BE2C (cell line): ENCODE measurements at regions not wholly inside any gene's neighbourhood (a gene's known extent, or its start where the extent isn't known, plus 50 kb on each side); places are given as distances from the start of the nearest gene placed in this dataset.

Experiments
- DNase-seq: peaks from one replicate; pipeline ENCODE4 v3.0.0-alpha.2; 2020
- H3K27me3 ChIP-seq: fragments of 250-450 bp; sonication (Bioruptor Pico); 2 replicates; pipeline ENCODE4 v1.5.1; 2020; ENCODE audit warnings: mild to moderate bottlenecking
- H3K36me3 ChIP-seq: fragments of 250-450 bp; sonication (Bioruptor Pico); 2 replicates; pipeline ENCODE4 v1.5.1; 2020; ENCODE audit warnings: mild to moderate bottlenecking
- H3K4me1 ChIP-seq: fragments of 250-450 bp; sonication (Bioruptor Pico); 2 replicates; pipeline ENCODE4 v1.5.1; 2020
- H3K4me3 ChIP-seq: 2 replicates; pipeline ENCODE4 v1.5.1; 2011; ENCODE audit warnings: low read depth, low read length
- H3K9me3 ChIP-seq: fragments of 250-450 bp; sonication (Bioruptor Pico); 2 replicates; pipeline ENCODE4 v1.5.1; 2020
- TF ChIP-seq, protein P1 (sequence below): IDR thresholded peaks from 2 replicates; pipeline ENCODE4 v1.5.1; 2012; ENCODE audit warnings: mild to moderate bottlenecking, low read depth, low read length

DNA sequence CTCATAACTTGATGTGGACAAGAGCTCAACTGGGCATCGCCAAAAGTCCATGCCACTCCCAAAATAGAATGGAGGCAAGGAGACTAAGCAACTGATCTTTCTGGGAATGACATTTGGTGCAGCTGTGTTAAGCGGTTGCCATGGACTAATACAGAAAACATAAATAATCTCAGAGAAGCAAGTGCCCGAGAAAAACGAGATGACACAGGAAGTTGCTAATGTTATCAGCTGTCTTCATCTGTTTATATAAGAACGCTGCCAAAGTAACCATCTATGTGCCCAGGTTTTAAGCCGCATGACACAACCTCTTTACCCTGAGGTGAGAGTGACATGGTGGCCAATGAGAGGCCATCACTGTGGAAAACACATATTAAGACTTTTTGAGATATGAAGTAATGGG lies 54.9 kb upstream of the SACS start:
- no peaks in the 10 kb centered on the region for H3K36me3 ChIP-seq
- H3K27me3 ChIP-seq: no peaks in the 10 kb centered on the region
- H3K9me3 ChIP-seq: no peaks in the 10 kb centered on the region
- TF ChIP-seq, protein P1, sequence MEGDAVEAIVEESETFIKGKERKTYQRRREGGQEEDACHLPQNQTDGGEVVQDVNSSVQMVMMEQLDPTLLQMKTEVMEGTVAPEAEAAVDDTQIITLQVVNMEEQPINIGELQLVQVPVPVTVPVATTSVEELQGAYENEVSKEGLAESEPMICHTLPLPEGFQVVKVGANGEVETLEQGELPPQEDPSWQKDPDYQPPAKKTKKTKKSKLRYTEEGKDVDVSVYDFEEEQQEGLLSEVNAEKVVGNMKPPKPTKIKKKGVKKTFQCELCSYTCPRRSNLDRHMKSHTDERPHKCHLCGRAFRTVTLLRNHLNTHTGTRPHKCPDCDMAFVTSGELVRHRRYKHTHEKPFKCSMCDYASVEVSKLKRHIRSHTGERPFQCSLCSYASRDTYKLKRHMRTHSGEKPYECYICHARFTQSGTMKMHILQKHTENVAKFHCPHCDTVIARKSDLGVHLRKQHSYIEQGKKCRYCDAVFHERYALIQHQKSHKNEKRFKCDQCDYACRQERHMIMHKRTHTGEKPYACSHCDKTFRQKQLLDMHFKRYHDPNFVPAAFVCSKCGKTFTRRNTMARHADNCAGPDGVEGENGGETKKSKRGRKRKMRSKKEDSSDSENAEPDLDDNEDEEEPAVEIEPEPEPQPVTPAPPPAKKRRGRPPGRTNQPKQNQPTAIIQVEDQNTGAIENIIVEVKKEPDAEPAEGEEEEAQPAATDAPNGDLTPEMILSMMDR: no peak
- DNase-seq: no peak
- peaks cover 5% of the 10 kb centered on the region; the same call in 1 of the 2 replicates for H3K4me1 ChIP-seq
- no peak overlapping the region for H3K4me3 ChIP-seq

DNA sequence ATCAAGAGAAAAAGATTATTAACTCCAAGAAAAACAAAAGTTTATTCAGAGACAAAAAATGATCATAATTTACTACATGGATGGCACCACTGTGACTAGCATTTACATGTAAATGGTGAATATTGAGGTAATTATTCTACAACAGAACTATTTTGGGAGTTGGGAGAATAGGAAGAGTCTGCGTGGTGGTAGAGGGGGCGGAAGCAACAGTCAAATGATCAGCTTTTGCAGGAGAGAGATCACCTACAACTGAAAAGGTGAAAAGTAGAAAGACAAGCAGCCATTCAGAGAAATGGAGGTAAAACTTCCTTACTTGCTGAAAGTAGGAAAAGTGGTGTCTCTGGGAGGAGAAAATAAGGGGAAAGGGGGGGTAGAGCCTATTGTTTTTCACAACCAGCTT lies 62.8 kb upstream of the SACS start:
- TF ChIP-seq, protein P1: no peak
- Histone ChIP-seq H3K4me1 (no peaks in the 10 kb centered on the region), H3K27me3 (no peaks in the 10 kb centered on the region)

DNA sequence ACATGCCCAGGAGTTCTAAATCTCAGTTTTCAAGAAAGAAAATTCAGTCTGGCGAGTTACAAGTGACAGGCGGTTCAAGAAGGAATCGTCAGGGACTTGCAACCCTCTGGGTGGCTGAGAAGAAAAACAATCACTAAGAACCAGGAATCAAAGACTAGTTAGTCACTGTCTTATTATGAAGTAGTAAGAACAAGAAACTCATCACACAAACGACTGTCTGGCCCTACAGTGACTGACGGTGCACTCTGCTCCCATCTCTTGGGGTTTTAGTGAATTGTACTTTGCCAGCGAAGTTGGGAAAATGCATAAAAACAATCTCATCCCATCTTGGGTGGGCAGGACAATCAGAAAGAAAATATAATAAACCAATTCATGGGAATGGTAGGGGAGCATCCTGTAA lies 63.7 kb upstream of the SACS start:
- no peak for DNase-seq
- H3K4me3 ChIP-seq: no peak overlapping the region
- TF ChIP-seq, protein P1: no peak
- H3K9me3 ChIP-seq: no peaks in the 10 kb centered on the region
- no peaks in the 10 kb centered on the region for H3K4me1 ChIP-seq
- H3K36me3 ChIP-seq: no peaks in the 10 kb centered on the region
- H3K27me3 ChIP-seq: no peaks in the 10 kb centered on the region

More for the DNA sequence above, 62.8 kb upstream of the SACS start:
- Histone ChIP-seq H3K4me3 (no peak overlapping the region), H3K9me3 (no peaks in the 10 kb centered on the region), H3K36me3 (no peaks in the 10 kb centered on the region)
- DNase-seq: no peak

DNA sequence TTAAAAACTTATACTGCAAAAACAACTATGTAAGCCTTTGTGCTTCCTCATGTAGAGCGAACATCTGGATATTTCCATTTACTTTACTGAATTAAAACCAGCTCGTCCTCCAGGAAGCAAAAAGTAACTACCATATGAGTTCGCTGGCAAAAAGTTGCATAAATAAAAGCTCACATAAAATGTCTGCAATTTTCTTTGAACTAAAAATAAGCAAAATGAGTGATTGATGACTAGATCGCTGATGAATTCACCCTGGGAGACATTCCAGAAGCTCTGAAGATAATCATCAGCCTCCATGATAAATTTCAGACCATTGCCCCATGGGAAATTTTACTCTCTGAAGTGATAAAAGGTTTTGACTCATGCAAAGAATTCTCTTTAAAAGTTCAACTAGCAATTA lies 67.3 kb upstream of the SACS start:
- Histone ChIP-seq H3K9me3 (no peaks in the 10 kb centered on the region), H3K4me1 (peaks cover 17% of the 10 kb centered on the region), H3K27me3 (no peaks in the 10 kb centered on the region), H3K4me3 (no peak overlapping the region), H3K36me3 (no peaks in the 10 kb centered on the region)
- no peak for DNase-seq
- TF ChIP-seq, protein P1: no peak

DNA sequence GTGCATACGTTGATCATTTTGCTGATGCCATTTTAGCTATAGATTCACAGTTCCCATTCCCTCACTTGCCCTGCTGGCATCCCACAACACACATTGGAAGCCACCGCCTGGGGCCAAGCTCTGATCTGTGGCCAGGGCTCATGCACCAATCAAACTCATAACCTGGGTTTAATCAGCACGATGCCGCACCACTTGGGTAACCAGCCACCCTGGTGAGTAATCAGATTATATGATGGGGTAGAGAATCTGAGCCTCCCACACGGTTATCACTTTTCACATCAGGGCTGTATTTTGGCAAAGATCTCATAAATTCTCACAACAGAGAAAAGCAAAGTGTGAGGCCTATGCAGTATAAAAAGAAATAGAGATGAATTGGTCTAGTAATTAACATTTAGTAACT lies 66.0 kb upstream of the TNFRSF19 start:
- H3K27me3 ChIP-seq: no peaks in the 10 kb centered on the region
- H3K4me3 ChIP-seq: no peak overlapping the region
- peaks cover 27% of the 10 kb centered on the region for H3K4me1 ChIP-seq
- no peaks in the 10 kb centered on the region for H3K36me3 ChIP-seq
- peak; percentile 43 for DNase-seq
- TF ChIP-seq, protein P1: no peak
- no peaks in the 10 kb centered on the region for H3K9me3 ChIP-seq

DNA sequence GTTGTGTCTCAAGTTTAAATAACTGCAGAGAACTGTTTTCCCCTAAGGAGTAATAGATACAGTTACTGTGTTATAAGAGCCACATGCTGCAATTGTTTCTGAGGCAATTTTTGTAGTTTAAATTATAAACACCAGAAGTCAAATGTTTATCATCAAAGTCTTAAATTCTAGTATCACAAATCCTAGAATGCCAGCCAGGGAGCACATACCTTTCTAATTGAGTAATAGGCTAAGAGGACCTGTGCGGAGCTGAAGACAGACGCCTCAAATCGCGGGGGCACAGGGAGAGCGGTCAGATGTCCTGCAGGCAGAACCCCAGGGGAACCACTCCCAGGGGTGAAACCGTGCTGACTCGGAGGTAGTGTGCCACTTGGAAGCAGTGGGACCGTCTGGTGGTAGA lies 65.2 kb upstream of the TNFRSF19 start:
- H3K36me3 ChIP-seq: no peaks in the 10 kb centered on the region
- H3K27me3 ChIP-seq: no peaks in the 10 kb centered on the region
- DNase-seq: peak; percentile 15
- H3K4me1 ChIP-seq: peaks cover 27% of the 10 kb centered on the region
- H3K4me3 ChIP-seq: peak overlapping the region; percentile 9; the same call in 1 of the 2 replicates
- TF ChIP-seq, protein P1: no peak
- H3K9me3 ChIP-seq: no peaks in the 10 kb centered on the region
